ENCODE measurements at regions not wholly inside any gene's neighbourhood (a gene's known extent, or its start where the extent isn't known, plus 50 kb on each side); places are given as distances from the start of the nearest gene placed in this dataset.

- TF ChIP-seq CTCF (IDR thresholded peaks at IDR 0.05; ENCODE audit: poor library complexity, severe bottlenecking): no peak
- no peak for TF ChIP-seq EP300 (conservative IDR thresholded peaks at IDR 0.05; ENCODE audit: poor library complexity, severe bottlenecking)
These were observed 481.9 kb downstream of the NUP35 start for GRCh38 chr2:183606022-183606717.
